CD4-positive, alpha-beta T cell treated with Interleukin-17A for 4 hours (primary cell): ENCODE measurements at regions not wholly inside any gene's neighbourhood (a gene's known extent, or its start where the extent isn't known, plus 50 kb on each side); places are given as distances from the start of the nearest gene placed in this dataset.

Source experiments
- DNase-seq: peaks from one replicate; pipeline ENCODE4 v3.0.0-alpha.2; 2020; ENCODE audit warnings: mixed read lengths

DNA sequence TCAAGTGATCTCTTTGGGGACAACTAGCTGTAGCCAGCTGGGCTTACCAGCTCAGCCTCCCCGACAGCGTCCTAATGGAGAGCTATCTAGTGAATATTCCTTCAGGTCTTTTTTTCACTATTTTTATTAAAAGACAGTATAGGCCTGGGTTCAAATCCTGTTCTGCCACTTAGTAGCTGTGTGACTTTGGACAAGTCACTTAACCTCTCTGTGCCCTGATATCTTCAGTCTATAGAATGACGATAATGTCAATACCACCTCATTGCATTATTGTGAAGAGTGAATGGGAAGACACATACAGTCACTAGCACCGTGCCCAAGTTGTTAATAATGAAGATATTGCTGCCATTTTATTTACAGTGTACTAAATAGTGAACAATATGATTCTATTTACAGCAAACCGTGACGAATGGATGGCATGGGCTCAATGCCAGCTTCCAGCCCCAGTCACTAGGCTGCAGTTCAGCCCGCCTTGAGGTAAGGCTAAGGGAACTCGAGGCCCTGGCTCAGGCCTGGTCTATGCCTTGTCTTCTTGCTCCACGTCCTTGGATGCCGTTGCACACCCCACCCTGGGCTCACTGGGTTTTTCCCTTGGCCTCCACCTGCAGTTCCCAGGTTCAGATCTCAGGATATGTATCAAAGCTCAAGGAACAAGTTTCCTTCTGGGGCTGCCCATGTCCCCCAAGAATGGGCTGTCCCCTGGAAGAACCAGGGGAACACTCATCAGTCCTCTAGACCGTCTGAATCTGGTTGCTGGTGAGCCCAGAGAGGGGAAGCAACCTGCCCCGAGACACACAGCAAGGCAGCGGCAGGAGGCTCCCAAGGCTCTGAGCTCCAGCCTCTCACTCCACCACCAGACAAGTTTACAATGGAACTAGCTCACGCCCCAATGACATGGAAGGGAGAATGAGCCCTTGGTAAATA lies 95.4 kb upstream of the TNRC6C start:
- no peak for DNase-seq

DNA sequence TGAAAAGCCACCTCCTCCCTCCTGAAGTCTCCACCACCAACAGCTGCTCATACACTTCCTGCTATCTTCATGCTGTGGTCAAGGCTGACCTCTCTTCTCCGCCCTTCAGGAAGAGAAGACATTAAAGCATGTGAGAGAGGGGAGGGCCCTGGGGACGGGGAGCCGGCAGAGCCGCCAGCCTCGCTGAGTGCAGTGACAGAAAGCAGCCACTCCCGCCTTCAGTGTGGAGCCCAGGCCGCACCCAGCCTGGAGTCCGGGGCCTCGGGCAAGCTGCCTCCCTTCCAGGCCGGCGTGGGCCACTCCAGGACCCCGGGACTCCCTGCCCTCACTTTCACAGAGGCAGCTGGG lies 94.7 kb upstream of the TNRC6C start:
- no peak for DNase-seq

DNA sequence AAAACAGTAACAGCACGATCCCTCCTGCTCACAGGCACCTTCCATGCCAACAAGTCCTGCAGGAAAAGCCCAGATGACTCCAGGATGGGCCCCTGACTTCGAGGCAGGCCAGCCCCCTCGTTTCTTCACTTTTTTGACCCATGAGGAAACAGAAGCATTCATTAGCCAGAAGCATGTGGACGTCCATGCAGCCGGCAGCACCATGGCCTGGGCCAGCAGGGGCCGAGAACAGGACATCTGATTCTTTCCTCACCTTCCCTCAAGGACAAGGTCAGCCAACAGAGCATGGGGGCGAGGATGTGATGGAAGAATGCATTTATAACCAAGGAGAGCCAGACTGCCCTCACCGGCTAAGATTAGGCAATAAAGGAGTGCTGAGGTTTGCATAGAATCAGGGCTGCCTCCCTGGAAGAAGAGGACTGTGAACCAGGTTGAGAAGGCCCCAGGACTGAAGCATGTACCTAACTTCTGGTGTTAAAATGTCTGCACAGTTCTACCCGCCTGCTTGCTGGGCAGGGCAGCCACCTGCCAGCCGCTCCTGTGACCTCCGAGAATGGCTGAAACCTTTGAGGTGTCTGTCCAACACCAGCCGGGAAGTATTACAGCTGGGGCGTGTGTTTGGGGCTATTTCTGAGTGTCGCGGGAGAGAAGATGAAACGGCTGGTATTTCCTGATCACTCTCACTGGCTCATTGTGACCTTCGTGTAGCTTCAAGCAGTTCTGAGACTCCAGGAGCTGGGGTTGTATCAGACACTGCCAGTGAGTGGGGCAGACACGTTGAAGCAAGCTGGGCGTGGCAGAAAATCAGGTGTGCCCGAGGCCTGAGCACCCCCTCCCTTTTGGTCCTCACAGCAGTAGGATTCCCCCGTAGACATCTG lies 94.0 kb upstream of the TNRC6C start:
- DNase-seq = no peak

DNA sequence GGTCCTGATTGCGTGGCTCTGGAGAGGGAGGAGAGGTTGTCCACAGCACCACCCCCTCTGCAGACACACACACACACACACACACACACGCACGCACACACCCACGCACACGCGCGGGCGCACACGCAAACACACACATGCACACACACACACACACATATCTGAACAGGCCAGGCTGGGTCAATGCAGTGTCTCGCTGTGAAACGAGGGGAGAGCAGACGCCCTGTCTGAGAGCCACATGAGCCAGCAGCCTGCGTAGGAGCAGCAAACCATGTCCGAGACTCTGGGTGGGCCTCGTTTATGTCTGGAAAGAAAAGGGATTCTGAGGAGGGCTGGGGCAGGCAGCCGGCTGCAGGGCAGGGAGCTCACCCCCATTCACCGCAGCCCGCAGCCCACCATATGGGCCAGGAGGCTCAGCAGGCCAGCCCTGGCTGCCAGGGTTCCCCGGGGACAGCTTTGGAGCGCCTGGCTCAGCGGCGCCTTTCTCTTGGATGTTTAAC lies 93.3 kb upstream of the TNRC6C start:
- no peak for DNase-seq

DNA sequence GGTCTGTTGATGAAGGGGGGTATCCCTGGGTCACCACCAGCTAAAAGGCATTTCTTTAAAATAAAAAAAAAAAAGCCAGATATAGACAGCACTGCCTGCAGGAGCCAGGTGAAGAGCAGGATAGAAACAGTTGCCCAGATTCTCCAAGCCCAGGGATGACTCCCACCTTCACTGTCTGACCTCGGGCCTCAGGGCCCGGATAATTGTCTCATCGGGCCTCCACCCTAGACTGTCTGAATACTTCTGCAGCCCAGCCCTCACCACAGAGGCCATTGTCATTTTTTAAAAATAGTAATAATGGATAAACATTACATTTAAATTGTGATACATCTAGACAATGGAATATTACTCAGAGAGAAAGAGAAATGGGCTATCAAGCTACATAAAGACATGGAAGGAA lies 92.8 kb upstream of the TNRC6C start:
- no peak for DNase-seq

DNA sequence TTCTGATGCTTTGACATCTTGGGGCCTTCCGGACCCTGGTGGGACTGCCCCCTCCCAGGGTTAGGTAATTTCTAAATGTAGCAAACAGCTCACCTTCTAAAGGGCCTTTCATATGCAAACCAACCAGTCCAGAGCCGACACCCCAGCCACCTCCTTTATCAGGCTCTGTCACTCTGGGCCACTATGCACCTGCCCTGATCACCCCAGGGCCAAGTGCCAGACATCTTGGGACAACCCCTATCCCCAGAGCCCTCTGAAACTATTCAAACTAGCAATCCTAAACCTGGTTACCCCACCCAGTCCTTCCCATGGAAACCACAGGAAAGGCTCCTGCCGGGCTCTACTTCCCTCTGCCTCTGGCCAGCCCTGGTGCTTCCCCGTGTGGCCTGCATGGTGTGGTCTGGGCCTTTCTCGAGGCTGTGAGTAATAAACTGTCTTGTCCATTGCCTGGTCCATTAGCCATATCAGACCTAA lies 91.2 kb upstream of the TNRC6C start:
- no peak for DNase-seq

DNA sequence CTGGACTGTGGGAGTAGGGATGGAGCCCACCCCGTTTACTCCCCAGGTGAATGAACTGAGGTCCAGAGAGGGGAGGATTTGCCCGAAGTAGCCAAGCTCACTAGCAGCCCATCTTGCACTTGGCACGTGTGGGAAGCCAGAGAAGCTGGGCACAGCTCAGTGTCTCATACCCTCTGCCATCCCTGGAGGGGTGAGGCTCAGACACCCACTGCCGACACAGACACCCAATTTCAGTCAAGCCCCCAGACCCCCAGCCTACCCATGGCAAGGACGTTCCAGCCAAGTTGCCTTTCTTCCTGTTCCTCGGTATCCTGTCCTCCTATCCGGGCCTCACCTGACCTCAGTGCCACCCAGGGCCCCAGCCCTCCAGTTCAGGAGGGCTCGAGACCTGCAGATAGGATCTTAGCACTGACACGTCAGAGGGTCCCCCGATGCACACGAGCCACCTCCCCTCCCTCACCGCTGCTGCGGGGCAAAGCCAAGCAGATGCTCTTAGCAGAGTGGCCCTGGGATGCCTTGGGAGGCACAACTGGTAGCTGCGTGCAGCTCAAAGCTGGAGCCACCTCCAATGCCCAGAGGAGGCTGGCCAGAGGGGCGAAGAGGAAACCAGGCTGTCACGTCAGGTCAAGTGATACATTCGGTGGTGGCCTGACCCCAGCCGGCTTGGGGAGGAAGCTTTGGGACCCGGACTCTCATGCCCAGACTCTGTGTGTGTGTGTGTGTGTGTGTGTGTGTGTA lies 90.4 kb upstream of the TNRC6C start:
- DNase-seq = no peak

DNA sequence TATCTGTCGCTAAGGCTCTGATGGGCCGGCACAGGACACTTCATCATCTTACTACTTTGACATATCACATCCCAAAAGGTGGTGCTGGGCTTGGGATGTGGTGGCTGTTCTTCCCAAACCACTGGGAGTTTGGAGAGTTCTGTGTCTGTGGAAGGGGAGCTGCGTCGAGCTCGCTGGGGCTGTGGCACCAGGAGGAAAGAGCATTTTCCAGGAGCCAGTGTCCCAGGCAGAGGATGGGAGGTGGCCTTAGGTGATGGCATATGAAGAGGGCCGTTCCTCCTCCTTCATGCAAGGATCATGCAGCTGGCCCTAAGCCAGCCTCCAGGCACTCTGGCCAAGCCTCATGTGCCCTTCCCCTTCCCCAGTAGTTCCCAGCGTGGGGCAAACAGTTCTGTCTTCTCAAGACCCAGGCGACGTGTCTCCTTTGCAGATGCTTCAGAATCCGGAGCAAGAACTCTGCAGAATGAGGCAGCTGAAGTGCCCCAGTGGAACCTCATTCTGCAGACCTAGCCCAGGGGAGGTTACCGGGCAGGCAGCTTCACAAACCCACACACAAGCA lies 89.4 kb upstream of the TNRC6C start:
- no peak for DNase-seq

DNA sequence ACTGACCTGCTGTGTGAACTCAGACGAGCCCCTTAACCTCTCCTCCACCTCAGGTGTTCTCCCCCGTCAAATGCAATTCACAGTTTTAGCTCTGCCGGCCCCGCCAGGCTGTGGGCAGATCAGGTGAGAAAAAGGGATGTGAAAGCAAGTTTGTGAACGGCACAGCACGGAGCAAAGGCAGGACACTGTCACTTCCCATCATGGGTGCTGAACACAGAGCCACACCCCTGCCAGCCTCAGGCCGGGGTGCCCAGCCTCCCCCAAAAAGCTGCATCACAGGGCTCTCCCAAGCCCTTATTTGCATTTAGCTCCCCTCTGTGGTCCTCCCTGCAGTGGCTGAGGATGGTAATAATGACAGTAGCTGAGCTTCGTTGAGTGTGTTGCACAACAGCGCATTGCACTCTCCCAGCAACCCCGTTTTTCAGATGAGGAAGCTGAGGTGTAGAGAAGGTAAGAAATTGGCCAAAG lies 88.8 kb upstream of the TNRC6C start:
- DNase-seq = peak; percentile 40

DNA sequence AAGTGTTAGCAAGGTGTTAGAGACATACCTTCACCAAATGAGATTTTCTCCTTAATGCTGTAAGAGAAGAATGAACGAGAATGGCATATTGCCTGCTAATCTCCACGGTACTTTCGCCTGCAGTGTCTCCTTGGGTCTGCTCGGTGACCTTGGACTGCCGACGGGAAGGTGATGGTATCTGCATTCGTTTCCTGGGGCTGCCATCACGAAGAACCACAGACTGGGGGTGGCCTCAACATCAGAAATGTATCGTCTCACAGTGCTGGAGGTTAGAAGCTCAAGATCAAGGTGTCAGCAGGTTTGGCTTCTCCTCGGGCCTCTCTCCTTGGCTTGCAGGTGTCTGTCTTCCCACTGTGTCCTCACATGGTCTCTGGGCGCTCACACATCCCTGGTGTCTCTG lies 86.3 kb upstream of the TNRC6C start:
- DNase-seq = peak; percentile 62

DNA sequence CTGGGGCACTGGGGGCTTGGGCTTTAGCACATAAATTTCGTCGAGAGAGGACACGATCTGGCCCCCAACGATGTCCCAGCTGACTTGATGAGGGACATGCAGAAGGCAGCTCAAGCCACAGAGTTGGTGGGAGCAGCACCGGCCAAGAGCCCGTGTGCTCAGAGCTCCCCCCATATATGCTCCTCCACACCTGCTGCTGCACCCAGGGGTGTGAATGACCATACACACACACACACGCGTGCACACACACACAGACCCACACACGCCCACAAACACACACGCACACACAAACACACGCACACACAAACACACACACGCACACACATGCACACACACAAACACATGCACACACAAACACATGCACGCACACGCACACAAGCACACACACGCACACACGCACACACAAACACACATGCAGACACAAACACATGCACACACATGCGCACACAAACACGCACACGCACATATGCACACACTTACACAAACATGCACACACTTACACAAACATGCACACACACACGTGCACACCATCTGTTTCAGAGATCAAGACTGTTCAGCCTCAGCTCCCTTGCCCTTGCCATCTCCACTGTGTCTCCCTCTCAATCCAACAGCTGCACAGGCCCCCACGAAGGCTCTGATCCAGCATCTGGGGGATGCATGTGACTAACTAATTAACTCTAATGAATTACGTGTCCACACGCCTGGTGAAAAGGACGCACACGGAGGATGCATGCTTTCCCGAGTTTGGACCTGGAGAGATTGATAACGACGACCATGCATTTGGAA lies 85.6 kb upstream of the TNRC6C start:
- no peak for DNase-seq

DNA sequence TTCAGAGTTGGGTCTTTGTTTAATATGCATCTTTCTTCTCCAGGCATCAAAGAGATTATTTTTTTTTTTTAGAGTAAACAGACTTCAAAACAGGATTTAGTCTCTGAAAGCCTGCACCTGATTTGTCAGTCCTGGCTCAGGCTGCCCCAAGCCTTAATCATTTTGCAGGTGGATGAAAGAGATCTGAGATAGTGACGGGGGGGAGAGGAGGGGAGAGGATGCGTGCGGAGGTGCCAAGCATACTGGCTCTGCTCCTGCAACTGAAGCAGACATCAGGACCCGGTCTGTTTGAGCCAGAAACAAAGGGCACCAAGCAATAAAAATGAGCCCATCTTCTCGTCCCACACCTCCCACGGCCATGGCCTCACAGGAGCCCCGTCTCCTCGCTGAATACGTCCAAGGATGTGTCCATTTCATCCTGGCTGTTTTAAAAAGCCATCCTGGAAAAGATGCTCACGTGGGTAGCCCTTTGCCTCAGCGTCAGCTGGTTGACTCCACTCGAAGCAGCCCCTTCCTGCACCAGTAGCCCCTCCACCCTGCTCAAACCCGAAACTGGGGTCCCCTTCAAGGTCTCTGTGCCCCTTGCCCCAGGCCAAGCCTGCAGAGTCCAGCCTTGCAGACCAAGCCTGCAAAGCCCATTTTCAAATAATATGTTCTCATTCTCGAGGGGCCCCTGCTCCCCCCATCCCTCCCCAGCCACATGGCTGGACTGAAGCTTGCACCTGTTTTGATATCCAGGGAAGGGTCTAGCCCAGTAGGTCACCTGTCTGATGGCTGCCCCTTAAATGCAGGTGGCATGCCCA lies 84.8 kb upstream of the TNRC6C start:
- peak; percentile 66 for DNase-seq

DNA sequence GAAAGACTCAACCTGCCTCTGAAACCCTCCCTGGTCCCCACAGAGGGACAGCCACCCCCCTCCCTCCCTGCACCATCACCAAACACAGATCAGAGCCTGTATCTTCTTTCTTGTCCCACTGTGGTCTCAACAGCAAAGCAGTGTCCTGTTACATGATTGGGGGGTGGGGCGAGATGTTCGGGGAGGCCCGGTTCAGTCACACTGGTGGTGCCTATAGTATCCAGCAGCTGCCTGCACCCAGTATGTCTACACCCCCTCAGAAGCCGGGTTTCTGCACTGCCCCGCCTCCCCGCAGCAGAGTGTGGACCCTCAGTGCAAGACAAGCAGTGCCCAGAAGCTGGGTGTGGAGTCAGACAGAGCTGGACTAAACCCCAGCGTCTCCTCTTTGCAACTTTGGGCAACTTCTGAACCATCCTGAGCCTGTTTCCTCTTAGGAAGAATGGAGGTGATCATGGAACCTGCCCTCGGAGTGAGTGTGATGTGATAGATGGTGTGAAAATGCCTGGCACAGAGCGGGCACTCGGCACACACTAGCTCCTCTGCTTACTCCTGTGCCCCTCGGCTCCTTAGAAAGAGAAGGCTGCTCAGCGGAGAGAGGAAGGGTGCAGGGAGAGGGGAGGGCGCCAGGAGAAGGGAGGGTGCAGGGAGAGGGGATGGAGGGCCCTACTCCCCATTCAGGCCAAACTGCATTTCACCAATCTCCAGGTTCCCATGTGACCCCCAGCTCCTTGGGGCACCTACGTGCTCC lies 84.0 kb upstream of the TNRC6C start:
- DNase-seq = no peak

DNA sequence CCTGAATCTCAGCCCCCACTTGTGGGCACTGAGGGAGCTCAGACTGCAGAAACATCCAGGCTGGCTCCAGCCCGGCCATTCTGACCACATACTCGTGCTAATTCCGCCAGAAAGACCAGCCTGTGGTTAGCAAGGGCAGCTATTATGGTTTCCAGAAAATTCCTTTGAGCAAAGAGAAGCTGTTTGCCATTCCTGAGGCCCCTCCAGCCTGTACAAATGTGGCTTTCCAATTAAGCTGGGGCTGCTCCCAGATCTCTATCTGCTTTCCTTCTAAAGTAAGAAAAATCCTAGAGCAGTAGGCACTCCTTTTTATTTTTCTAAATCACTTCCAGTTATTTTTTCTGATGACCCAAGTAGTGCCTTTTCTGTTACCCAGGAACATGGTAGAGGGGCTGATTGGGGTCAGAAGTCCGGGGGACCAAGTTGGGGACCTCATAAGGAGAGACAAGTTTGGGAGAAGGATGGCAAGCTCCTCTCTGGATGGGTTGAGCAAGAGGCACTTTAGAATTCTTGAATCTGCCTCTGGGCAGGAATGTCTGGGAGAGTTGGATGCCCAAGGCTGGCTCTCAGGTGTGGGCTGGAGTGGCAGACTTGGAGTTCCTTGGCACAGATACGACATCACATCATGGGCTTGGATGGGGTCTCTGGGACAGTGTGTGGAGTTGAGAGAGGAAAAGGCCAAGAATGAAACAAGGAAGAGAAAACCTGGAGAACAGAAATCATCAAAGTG lies 83.3 kb upstream of the TNRC6C start:
- DNase-seq = no peak

DNA sequence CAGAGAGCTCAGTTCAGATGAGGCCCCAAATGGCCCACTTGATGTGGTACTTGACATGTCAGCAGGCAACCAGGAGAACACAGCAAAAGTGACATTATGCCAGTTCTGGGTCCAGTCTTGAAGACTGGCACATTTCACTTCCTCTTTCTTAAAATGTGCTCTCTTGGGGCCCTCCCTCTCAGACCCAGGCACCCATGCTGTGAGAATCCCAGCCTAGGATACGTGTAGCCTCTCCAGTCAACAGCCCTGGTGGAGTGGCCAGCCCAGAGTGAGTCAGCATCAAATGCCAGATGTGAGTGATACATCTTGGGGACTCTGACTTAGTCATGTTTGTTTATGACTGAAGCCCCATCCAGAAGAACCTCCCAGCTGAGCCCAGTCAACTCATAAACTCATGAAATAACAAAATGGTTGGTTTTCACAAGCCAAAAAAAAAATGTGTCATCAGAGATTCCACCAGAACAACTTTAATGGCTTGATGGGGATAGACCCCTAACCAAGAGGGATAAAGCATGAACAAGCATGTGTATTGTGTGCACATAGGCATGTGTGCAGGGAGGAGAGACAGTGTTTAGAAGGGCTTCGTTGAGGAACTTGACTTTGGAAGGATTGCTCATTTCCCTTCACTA lies 82.5 kb upstream of the TNRC6C start:
- DNase-seq = peak; percentile 35

DNA sequence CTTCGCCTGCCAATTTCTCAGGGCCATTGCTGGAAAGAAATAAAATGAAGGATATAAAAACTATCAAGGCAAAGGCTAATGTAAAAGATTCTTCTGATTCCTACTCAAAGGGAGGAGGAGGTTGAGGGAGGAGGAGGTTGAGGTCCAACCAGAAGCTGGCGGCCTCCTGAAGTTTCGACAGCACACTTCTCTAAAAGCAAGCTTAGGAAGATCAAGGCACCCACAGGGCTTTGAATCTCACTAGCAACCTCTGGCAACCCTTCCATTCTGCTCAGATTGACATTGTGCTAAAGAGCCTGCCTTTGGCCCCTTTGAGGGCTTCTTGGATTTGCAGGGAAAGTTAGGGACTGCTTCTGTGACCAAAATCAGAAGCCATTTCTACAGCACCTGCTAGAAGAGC lies 81.5 kb upstream of the TNRC6C start:
- DNase-seq = peak; percentile 55

DNA sequence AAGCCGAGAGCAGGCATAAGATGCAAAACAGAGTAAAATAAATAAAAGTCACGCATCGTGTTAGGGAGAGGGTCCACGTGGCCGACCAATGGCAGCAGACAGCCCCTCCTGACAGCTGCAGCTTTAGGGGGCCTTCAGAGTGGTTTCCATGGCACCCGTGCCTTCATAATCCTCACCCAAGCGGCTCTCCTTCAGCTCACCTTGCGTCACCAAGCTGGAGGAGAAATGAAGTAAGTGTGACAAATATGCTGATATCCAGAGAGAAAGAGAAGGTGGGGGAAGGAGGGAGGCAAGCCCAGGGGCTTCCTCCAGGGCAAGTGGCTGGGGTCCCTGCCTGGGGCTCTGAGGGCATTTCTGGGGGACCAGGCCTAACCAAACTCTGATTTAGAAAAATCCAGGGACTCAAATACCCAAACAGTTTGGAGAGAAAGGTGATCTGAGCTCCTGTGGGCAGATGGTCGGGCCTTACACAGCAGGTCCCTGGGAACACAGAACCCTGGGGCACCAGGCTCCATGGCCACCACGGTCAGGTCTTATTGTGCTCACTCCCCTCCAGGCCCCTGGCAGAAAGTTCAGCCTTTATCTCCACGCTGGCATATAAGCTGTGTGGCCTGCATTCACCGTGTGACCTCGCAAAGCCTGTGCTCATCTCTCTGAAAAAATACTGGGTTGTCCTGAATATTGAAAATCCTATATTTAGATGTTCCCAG lies 80.7 kb upstream of the TNRC6C start:
- no peak for DNase-seq
